Esophagus squamous epithelium (tissue), 4 donors: ENCODE measurements at regions not wholly inside any gene's neighbourhood (a gene's known extent, or its start where the extent isn't known, plus 50 kb on each side); places are given as distances from the start of the nearest gene placed in this dataset.
"Not testable (repeated sequence)": the region's sequence is repeated elsewhere in the genome, so short reads cannot be mapped to it uniquely, and the experiment has no call there.

ENCODE experiments used
- POLR2A ChIP-seq, 4 donors: fragments of 450-650 bp; IDR thresholded peaks; one replicate each; pipeline ENCODE4 v1.6.1; 2017; ENCODE audit warnings: antibody characterized with exemption in 4 of 4, mild to moderate bottlenecking in 4 of 4, moderate library complexity in 3 of 4
- TF ChIP-seq, protein P1 (sequence below), 6 experiments: fragments of 450-650 bp in 4 of 6; fragments of 200-600 bp in 2 of 6; sonication (generic) in 2 of 6; IDR thresholded peaks; one replicate each; pipeline ENCODE4 v1.5.1; 2016 to 2019; ENCODE audit warnings: antibody characterized with exemption in 6 of 6, mild to moderate bottlenecking in 4 of 6, moderate library complexity in 4 of 6

DNA sequence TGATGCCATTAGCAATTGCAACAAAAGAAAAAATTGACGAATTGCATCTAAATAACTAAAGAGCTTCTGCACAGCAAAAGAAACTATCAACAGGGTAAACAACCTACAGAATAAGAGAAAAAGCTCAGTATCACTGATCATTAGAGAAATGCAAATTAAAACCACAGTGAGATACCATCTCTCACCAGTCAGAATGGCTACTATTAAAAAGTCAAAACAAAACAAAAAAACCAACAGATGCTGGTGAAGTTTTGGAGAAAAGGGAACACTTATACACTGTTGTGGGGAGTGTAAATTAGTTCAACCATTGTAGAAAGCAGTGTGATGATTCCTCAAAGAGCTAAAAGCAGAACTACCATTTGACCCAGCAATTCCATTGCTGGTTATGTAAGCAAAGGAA, 155.1 kb upstream of the GHR start:
- TF ChIP-seq, protein P1, sequence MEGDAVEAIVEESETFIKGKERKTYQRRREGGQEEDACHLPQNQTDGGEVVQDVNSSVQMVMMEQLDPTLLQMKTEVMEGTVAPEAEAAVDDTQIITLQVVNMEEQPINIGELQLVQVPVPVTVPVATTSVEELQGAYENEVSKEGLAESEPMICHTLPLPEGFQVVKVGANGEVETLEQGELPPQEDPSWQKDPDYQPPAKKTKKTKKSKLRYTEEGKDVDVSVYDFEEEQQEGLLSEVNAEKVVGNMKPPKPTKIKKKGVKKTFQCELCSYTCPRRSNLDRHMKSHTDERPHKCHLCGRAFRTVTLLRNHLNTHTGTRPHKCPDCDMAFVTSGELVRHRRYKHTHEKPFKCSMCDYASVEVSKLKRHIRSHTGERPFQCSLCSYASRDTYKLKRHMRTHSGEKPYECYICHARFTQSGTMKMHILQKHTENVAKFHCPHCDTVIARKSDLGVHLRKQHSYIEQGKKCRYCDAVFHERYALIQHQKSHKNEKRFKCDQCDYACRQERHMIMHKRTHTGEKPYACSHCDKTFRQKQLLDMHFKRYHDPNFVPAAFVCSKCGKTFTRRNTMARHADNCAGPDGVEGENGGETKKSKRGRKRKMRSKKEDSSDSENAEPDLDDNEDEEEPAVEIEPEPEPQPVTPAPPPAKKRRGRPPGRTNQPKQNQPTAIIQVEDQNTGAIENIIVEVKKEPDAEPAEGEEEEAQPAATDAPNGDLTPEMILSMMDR (IDR thresholded peaks at IDR 0.05), result not testable (repeated sequence)
- not testable (repeated sequence) for TF ChIP-seq POLR2A (IDR thresholded peaks at IDR 0.05)
